RWPE1 (cell line): ENCODE measurements at regions not wholly inside any gene's neighbourhood (a gene's known extent, or its start where the extent isn't known, plus 50 kb on each side); places are given as distances from the start of the nearest gene placed in this dataset.

Experiments used
- CTCF ChIA-PET: fragments of 350-600 bp; sonication (Branson Sonifier 250); formaldehyde crosslinking; extraction: SDS; loops from one replicate; lab custom pipeline; 2021; lab: Yijun Ruan, JAX
- POLR2A ChIA-PET: fragments of 400-600 bp; formaldehyde crosslinking; extraction: SDS; loops from one replicate; lab custom pipeline; 2020; ENCODE audit warnings: antibody characterized with exemption; ENCODE audit not compliant: low non-redundant PET; lab: Yijun Ruan, JAX
- DNase-seq: peaks from one replicate; pipeline ENCODE4 v3.0.0; 2012; ENCODE audit warnings: low spot score
- H3K27ac ChIP-seq: fragments of 450-650 bp; 2 replicates; pipeline ENCODE4 v1.5.1; 2017
- CTCF ChIP-seq: fragments of 450-650 bp; conservative IDR thresholded peaks from 2 replicates; pipeline ENCODE4 v1.5.1; 2017; ENCODE audit warnings: low read depth, mild to moderate bottlenecking

DNA sequence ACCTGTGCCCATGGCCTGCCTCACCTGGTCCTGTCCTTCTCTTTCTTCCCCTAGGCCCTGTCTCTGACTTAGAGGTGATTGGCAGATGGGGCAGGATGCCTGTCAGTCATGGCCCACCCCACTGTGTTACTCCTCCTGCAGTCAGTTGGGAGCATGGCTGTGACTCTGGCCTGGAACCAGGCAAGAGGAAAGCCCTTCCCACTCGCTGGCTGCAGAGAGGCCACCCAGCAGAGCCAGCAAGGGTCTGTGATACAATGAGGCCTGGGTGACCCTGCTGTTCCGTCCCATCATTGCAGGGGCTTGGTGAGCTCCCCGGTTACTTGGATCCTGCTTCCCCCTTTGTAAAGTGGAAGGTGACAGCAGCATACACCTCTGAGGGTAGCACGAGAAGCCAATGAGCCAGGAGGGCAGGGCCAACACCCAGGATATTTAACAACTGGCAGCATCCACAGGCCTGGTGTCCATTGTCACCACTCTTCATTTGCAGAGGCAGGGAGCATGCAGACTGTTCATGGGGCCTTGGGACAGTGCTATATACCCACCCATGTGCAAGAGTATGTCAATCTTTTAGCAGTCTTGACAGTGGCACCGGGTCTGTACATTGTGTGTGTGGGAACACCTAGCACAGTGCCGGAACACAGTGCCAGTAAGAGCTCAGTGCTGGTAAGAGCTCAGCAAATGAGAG lies 191.0 kb upstream of the C1orf174 start:
- no peak for TF ChIP-seq CTCF
- POLR2A ChIA-PET, result no interaction called here
- CTCF ChIA-PET, result no interaction called here

DNA sequence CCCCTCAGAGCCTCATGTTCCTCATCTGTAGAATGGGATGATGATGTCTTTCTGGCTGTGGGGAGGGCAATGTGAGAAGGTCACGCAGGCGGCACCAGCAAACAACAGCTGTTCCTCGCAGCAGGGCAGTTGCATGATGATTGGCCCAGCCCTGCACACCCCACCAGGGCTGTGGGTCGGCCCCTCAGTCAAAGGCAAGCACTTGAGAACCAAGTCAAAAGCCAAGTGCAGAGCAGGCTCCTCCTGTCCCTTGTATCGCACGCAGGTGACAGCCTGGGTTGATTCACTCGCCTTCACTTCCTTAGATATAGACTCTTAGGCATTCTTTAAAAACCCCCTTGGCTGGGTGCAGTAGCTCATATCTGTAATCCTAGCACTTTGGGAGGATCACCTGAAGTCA lies 191.9 kb upstream of the C1orf174 start:
- TF ChIP-seq CTCF, result no peak
- no peak for DNase-seq
- POLR2A ChIA-PET, result no interaction called here
- no peak overlapping the region for H3K27ac ChIP-seq
- CTCF ChIA-PET, result no interaction called here

More for the DNA sequence above, 191.0 kb upstream of the C1orf174 start:
- DNase-seq, result no peak
- H3K27ac ChIP-seq, result no peak overlapping the region

GRCh38 chr1:4093856-4094565 lies 193.9 kb upstream of the C1orf174 start:
- no peak for DNase-seq
- no peak overlapping the region for H3K27ac ChIP-seq
- TF ChIP-seq CTCF, result no peak
- POLR2A ChIA-PET, result no interaction called here
- CTCF ChIA-PET, result interaction anchor here (0.6 kb wide), 1 partner anchor 1075 kb away, joined by 3 read pairs; no protein-coding TSS in a partner anchor

DNA sequence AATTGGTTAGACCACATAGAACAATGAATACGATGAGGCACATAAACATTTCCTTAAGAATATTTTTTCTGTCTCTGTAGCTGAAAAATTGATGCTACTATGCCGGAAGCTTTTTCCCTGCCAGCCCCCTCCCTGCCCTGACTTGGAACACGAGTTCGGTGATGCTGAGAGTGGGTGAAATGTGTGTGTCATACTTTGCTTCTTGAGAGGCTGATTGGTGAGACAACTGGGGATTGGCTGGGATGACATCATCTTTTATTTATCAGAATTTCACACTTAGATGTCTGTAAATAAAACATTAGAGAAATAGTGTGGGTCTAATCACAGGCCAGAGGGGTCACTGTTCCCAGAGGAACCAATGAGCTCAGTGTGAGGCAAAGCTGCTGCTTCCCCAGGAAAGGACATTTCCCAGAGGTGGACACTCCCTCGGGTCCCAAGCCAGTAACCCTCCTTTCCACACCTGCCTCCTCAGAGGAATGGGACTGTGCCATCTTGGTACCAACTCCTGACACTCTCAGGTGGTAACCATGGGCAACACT lies 195.4 kb upstream of the C1orf174 start:
- H3K27ac ChIP-seq, result no peak overlapping the region
- POLR2A ChIA-PET, result no interaction called here
- DNase-seq, result no peak
- no peak for TF ChIP-seq CTCF
- CTCF ChIA-PET, result no interaction called here

GRCh38 chr1:4101459-4102161 lies 201.5 kb upstream of the C1orf174 start:
- TF ChIP-seq CTCF, result no peak
- ChIA-PET CTCF (no interaction called here), POLR2A (no interaction called here)
- H3K27ac ChIP-seq, result no peak overlapping the region
- DNase-seq, result no peak

DNA sequence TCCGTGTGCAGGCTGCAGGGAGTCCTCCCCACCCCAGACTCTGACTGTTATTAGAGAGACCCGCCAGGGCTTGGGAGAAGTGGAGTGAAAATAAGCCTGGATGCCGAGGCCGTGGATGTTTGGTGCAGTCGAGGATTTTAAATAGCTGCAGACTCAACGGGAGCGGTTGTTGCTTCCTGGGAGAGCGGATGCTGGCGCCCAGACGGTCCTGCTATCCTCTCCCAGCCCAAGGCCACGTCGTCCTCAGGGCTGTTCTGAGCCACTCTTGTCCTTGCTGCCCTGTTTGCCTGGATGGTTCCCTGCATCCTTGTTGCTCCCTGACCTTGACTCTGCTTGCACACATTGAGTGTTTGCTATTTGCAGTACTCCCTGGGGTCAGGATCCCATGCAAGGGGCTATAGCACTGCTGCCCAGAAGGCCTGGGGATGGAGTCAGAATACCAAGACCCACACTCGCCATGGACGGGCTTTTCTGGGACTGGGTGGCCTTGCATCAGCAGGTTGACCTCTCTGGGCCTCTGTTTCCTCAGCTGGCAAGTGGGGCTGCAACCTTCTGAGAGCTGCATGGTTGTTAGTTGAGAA lies 205.3 kb upstream of the C1orf174 start:
- no peak for DNase-seq
- TF ChIP-seq CTCF, result no peak
- ChIA-PET POLR2A (no interaction called here), CTCF (interaction anchor here (1.0 kb wide), 1 partner anchor 109 kb away, joined by 4 read pairs; no protein-coding TSS in a partner anchor)
- H3K27ac ChIP-seq, result no peak overlapping the region
